HCEC 1CT (cell line): ENCODE measurements at regions not wholly inside any gene's neighbourhood (a gene's known extent, or its start where the extent isn't known, plus 50 kb on each side); places are given as distances from the start of the nearest gene placed in this dataset.

Experiments
- DNase-seq: peaks from one replicate; pipeline ENCODE4 v3.0.0-alpha.2; 2017

DNA sequence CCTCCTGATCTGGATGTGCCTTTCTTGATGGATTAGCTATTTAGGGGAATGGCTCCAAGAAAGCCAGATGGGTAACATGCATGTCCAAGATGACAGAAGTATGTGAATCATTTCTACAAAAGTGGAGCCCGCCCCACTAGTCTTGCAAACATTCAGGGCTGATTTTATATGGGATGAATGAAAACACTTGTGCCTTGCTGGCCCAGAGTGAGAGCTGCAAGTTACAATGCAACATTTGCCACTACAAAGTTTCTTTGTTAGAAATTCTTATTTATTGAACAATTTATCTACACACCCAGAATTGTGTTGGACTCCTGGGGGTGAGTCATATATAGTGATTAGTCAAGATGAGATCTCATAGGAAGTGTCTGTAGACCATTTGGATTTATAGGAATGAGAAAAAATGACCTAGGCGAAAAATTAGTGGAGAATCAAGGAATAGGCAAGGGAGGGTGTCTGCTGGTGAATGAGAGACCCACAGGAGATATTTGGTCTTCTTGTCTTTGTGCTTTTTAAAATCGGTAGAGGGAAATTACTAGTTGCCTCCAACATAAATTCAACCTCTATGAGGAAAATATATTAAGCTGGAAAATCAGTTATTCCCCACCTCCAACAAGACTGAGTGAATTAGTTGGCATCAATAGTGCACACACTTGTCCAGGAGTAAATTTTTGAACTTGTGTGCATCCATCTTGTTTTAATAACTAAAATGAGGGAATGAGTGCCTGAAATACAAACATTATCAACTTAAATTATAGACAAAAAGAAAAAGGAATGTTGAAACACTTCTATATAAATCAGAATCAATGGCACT lies 53.5 kb upstream of the DCBLD2 start:
- peak; percentile 81 for DNase-seq

DNA sequence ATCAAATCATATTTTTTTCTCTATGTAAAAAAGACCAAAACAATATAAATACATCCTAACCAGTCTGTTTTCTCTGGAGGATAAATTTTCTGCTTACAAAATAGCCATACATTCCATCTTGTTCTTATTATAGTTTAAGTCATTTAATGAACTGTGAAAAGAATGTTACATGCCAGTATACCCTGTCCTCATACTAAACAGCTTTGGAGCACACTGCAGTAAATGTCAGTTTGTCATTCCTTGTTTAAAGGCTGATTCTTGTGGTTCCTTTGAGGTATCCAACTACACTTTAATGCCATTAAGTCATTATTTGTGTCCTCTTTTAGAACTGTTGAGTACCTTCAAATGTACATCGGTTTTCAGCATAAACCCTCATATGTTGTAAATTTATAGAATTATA lies 52.7 kb upstream of the DCBLD2 start:
- DNase-seq: no peak

DNA sequence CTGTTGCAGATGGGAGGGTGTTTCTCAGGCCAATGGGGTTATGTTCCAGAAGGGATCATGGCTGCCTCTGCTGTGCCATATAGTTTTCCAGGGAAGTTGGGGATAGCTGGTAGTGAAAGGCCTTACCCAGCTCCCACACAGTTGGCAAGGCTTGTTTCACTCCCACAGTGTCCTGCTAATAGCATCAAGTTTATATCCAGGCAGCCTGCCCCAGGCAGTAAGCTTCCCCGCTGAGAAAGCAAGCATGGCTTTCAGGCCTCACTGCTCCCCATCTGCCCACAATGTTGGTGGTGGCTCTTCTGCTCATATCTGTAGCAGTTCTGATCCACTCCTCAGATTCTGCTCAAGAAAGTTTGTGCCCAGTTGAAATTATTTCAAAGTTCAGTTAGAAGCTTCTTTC lies 50.9 kb upstream of the DCBLD2 start:
- no peak for DNase-seq
